GM21723 (cell line): ENCODE measurements at regions not wholly inside any gene's neighbourhood (a gene's known extent, or its start where the extent isn't known, plus 50 kb on each side); places are given as distances from the start of the nearest gene placed in this dataset.
"Not testable (repeated sequence)": the region's sequence is repeated elsewhere in the genome, so short reads cannot be mapped to it uniquely, and the experiment has no call there.

Experiments used
- ATAC-seq: cut with Tn5 transposase; IDR thresholded peaks from one replicate; pipeline ENCODE4 v1.9.1; 2021; ENCODE audit warnings: mild to moderate bottlenecking, moderate library complexity; ENCODE audit not compliant: unreplicated experiment

DNA sequence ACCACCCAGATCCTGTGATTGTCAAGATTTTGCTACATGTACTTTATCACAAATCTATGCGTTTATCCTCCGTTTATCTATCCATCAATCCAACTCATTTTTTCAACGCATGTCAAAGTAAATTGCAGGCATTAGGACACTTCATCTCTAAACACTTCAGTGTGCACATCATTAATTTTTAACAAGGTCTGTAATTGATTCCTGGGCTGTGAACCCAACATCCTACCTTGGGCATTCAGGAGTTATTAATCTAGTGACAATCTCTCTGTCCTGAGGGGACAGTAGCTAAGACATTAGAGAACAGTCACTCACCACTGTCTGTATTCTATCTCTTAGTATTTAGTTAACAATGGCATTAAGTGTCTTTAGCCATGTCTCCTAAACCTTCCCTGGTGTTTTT, 264.7 kb downstream of the SOX9 start:
- no peak for ATAC-seq

DNA sequence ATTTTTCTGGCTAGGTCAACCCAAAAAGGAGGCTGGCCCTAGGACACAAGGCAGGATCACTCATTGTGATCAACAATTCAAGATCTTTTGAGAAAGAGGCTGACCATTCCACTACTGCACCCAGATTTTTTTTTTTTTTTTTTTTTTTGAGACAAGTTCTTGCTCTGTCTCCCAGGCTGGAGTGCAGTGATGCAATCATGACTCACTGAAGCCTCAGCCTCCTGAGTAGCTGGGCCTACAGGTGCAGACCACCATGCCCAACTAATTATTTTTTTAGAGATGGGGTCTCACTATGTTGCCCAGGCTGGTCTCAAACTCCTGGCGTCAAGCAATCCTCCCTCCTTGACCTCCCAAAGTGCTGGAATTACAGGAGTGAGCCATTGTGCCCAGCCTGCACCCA, 265.4 kb downstream of the SOX9 start:
- ATAC-seq, result not testable (repeated sequence)

DNA sequence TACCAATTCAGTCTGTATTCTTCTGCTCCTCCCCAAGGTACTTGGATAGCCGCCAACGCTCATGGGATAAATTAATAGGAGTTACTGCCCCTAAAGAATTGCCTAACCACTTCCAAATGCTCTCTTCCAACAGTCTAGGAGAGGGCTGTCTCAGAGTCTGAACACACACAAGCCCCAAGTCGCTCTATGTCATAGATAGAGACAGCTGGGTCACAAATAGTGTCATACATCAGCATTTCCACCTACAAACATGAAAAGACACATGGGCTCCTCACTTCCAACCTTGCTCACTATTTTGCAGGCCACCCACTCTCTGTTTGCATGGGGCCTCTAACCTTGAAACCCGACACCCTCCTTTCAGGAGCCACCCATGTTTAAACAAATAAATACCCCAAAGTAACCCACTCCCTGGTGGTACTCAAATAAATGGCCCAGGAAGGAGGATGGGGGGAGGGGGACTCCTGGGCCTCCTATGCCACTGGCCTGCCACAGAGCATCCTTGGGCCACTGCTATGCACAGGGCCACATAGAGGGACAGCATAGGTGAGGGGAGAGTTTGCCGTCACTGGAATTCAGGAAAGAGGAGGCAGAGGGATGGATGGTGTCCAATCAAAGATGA, 265.9 kb downstream of the SOX9 start:
- no peak for ATAC-seq

DNA sequence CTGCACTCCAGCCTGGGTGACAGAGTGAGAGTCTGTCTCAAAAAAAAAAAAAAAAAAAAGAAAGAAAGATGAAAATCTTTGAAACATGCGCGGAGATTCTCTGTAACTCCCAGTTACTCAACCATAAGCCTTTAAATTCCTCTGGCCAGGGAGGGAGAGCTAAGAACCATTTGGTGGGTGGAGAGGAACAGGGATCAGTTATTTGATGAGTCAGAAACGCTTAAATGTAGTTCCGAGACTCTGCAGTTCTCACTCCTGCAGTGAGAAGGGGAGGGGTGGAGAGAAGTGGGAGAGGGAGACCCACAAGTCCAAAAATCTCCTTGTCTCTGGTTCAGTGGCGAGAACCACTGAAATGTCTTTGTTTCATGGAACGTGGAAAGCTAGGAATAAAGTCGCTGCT, 266.7 kb downstream of the SOX9 start:
- no peak for ATAC-seq

DNA sequence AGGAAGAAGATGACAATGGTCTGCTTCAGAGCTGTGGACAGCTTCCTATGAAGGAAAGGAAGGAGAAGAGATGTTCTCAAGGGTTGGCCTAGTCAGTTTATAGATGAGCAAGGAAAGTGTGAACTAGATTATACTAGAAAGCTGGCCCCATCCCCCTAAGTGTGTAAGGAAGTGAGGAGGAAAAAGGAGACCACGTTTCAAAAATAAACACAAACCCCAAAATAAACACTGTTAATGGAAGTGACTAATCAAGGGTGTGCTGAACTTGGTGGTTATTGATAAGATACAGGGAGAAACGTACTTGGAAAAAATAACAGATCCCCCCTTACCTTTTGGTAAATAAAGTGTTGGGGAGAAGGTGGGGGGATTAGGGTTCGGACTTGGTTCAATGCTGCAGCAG, 267.1 kb downstream of the SOX9 start:
- no peak for ATAC-seq

DNA sequence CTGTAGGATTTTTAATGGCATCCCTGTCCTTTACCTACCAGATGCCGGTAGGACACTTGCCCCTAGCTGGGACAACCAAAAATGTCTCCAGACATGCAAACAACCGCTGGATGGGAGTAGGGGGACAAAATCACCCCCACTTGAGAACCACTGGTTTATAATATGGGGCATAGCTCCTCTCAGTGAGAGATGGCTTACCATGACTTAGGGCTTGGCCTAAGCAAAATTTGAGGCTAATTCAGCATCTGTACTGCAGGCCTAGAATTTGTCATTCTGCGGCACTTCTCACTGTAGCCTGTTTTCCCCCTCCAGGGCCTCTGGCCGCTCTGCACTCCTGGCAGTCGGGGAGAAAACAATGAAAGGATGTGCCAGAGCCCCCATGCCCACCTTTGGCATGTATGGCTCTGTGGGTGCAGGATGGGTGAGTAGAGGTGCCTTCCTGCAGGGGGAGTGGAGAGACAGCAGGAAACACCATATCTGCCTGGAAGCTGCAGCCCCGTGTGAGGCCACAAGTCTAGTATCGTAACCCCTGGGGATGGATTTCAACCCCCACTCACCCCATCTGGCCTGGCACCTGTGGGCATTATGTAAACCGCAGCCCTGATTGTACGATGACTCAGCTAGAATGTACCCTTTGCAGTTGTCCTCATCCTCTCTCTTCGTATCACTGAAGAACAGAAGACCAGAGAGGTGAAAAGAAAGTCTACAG, 268.1 kb downstream of the SOX9 start:
- ATAC-seq, result peak; percentile 56

DNA sequence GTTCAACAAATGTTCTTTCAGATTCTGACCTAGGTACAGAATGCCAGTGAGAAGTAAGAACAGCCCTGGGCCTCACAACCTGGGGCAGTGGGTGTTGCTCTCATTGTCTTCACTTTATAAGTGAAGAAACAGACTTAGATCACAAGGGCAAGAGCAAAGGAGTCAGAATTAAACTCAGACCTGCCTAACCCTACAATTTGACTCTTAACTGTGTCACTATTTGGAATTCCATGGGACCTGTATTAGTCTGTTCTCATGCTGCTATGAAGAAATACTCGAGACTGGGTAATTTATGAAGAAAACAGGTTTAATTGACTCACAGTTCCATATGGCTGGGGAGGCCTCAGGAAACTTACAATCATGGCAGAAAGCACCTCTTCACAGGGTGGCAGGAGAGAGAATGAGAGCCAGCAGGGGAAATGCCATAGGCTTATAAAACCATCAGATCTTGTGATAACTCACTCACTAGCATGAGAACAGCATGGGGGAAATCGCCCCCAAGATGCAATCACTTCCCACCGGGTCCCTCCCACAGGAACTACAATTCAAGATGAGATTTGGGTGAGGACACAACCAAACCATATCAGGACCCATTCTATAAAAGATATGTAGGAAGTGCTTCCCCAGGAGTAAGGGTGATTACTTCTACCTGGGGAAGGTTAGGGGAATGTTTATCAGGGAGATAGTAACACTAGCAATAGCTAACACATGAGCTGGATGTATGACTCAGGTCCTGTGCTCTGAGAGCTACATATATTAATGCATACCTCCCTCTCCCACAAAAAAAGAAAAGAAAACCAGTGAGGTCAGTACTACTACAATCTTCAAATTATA, 270.1 kb downstream of the SOX9 start:
- no peak for ATAC-seq

DNA sequence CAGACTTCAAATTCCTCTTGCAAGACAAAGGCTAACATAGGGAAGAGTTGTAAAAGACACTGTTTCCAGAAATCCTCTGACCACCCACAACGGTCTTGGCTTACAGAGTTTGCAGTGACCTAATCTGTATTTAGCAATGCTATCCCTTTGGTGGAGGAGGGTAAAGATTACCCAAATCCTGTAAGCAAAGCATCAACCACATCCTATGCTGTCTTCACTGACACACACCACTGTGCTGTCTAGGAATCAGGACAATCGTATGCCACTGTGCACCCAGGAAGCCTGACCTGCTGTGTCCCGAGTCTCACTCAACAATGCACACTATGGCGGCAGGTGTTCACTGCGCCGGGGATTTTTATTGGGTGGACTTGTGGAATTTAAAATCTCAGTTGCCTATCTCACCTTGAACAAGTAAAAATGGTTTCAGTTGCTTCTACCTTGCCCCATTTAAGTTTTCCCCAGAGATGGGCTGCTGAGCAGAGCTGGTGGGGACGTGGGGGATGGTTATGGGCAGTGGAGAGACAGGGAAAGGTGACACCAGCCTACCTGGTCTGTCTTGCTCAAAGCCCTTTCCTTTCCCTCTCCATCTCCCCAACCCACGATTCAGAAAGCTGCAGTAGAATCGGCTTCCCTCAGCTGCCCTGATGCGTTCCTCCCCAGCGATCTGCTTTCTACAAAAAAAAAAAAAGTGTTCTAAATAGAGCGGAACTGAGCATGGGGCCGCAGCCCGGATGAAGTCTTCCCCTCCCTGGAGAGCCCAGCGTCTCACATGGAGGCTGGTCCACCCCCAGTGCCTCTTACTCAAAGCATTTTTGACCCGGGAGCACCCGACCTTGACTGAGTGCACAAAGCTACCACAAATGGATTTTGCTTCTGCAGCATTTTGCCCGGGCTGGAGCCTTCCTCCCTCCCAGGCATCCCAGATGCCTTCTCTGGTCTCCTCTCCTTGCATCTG, 271.5 kb downstream of the SOX9 start:
- ATAC-seq, result peak; percentile 40

DNA sequence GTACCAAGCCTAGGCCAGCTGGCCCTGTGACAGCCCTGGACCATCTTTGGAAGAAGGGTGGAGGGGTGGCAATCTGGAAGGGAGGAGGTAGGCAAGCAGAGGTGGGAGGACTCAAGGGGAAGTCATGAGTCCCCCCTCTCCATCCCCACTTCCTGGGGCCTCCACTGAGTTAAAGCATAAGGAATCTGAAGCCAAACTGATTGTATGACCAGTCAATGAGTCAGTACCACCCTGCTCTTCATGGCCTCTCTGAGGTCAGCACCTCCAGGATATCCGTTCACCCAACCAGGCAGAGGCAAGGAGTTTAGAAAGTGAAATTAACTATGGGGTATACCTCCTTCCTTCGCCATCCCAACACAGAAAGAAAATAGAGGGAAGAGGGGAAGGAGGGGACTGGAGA, 272.7 kb downstream of the SOX9 start:
- ATAC-seq, result no peak

DNA sequence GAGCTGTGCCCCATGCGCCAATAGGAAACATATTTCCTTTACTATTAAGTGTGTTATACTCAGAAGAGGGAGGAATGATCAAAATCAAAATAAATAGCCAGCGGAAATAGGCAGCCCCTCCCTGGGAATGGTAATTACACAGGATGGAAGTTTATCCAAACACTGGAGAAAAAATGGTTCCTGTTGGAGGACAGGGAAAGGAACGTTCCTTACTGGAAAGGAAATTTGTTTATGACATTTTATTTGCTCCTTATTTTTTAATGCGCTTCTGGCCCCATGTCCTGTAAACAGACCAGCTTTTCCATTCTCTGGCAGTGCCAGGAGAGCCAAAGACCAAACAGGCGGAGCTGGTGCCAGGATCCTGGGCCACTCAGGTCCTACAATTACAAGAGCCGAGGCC, 273.7 kb downstream of the SOX9 start:
- ATAC-seq, result no peak

DNA sequence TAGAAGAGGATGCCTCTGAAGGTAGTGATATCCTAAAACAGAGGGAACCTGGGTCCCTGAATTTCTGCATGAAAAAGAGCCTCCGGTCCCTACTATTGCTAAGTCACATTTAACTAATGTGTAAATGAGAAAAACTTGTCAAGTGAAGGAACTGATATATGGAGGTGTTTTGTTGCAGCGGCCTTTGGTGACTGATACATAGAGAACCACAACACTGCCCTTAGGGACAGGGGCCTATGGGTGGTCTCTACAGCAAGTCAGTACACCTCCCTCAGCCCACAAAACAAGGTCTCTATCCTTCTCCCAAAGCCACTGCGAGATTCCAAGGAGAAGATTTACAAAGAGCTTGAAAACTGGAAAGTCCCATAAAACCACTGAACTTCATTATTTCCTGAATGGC, 275.3 kb downstream of the SOX9 start:
- no peak for ATAC-seq

DNA sequence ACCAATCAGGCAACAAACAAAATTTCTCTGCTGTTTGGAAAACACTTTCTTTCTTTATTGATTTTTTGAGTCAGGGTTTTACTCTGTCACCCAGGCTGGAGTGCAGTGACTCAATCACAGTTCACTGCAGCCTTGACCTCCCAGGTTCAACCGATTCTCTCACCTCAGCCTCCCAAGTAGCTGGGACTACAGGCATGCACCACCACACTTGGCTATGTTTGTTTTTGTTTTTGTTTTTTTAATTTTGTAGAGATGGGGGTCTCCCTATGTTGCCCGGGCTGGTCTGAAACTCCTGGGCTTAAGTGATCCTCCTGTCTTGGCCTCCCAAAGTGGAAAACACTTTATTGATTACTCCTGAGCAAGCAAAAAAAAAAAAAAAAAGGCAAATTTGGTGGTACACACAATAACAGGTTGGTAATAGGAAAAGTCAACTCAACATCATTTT, 276.4 kb downstream of the SOX9 start:
- no peak for ATAC-seq

DNA sequence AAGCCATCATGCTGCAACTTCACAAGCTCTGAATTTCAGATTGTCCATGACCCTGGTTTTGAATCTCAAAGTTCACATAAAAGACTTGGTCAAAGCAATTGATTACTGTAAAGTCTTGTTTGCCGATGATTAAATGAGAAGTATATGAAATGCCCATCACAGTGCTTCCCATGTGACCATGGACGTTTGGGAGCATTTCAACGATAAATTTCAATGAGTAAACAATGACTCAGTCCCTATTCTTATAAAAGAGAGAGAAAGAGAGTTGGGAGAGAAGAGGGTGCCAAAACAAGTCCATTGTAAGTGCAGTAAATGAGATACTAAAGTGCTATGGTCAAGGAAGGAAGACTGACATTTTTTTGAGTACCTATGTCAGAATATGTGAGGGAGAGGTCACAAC, 276.9 kb downstream of the SOX9 start:
- ATAC-seq, result no peak

DNA sequence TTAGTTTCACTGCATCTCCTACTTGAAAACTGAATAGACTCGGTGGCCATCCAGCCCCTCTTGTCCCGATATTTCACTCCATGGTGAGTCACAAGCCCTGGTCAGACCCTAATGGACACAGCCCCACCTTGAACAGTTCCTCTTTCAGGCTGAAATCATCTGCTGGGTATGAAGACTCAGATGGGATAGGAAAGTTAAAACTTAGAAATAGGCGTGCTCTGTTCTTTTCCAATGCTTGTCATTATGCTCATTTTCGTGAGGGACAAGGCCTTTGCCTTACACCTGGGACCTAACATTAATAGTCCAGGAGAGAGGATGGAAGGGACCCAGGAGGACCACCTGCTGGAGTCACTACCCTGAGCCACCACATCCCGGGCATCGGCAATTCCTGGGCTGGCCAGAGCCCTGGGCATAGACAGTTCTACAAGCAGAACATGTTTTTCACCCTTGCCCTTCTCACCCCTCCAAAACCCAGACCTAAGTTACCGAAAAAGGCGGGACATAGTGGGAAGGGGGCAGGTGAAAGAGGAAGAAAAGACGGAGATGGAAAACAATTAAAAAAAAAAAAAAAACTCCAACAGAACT, 278.3 kb downstream of the SOX9 start:
- no peak for ATAC-seq

DNA sequence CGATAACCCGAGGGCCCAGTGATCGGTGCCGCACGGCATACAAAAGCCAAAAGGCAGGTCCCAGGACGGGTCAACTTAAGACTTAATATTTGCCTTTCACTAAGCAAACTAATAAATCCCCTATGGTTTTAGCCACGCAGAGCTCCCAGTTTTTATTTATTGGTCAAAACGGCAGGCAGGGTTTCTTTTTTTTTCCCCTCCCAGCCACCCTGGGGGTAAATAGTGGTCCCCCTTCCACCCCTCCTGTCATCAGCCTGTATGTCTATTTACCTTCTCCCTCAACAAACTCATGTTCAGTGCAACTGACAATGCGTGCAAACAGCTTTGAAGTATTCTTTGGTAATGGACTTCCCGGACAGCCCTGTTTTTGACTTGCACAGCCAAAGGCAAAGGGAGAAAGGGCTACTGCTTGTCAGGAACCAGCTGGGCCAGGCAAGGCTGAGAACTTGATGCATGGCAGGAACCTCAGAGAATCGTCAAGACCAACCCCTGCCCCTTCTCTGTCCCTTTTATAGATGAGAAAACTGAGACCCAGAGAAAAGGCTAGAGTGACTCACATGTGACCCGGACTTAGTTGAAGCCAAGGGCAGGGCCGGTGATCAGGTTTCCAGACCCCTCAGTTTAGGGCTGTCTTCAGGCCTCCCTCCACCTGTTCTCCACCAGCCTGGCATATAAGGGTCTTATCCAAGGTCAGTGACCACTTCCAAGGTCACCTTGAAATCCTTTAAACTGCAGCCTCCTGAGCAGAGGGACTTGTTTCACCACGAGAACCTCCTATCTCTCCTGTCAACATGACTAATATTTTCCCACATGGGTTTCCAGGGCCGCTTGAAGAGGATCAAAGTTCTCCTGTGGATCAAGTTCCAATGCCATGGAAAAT, 279.0 kb downstream of the SOX9 start:
- ATAC-seq, result no peak

DNA sequence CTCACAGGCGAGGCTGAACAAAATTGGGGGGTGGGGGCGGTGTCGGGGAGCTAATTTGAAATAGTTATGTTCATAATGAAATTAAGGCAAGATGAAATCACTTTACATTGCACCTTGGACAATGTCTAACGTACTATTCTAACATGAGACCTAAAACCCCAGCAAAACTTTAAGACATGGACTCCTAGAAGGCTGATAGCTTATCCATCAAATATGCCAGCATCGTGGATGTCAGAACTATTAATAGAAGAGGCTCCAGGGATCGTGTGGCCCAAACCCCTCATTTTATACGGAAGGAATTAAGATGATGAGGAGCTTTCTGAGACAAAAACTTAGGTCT, 279.6 kb downstream of the SOX9 start:
- ATAC-seq, result no peak

DNA sequence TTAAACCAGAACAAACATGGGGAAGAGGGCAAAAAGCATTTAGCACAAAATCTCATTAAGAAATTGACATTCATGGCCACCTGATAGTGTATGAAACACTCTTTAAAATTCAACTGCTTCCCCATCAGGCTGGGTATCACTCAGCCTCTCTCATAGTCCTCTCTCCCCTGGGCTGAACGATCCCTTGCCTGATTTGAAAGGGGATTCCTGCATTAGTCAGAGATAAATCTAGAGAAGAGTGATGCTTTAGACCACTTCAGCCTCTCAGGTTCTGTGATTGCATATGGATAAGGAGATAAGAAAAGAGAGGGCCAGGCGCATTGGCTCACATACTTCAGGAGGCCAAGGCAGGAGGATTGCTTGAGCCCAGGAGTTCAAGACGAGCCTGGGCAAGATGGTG, 280.0 kb downstream of the SOX9 start:
- no peak for ATAC-seq

DNA sequence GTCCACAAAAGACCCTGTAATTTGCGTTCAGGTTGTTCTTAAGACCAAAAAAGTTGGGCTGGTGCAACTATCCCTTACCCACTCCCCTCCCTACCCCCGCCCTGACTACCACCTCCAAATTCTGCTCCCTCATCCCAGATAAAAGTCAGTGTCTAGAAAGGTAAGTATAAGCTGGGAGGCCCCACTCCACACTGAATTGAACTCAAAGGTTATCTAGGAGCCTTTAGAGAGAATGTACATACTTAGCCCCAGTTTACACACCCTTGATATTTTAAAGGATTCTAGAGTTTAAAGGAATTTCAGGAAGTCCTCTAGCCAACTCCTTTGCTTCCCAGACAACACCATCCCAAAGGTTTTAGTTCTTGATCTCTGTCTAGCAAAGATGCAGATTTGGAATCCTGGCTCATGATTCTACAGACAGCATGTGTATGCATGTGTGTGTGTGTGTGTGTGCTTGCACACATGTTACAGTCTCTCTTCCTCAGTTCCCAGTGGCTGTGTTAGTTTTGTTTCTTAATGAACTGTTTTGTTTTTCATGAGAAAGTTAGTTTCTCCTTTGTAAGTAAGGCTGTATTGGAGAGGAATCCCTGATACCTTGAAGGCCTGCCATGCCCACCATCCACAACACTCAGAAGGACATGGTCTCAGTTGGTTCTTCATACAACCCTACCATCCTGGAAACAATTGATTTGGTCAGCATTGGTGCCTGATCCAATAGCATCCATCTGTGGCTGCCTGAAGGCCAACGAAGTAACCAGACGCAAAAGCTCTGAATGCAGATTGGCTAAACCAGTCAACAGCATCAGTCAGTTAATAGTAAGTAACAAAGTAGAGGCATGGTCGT, 281.3 kb downstream of the SOX9 start:
- no peak for ATAC-seq

DNA sequence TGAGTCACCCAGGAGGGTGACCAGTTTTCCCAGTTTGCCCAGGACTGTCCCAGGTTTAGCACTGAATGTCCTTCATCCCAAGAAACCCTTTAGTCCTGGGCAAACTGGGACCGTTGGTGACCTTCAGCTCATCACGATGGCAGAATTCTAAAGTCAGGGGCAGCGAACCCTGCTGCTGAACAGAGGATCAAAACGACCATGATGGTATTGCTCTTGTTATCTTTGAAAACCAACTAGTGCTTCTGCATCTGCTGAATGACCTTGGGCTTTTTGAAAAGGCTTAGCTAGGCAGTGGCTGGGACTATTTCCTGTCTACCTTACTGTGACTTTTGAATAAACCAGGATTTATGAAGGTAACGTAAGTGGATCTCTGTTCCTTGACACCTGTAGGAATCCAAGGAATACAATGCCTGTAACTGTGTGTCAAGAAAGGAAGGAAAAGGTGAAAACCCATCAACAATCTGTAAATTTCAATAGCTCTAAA, 281.9 kb downstream of the SOX9 start:
- no peak for ATAC-seq
